Tongue (tissue), 1 donor: ENCODE measurements at regions not wholly inside any gene's neighbourhood (a gene's known extent, or its start where the extent isn't known, plus 50 kb on each side); places are given as distances from the start of the nearest gene placed in this dataset.
"Not testable (repeated sequence)": the region's sequence is repeated elsewhere in the genome, so short reads cannot be mapped to it uniquely, and the experiment has no call there.

Experiments used
- DNase-seq: peaks from one replicate; pipeline ENCODE4 v3.0.0-alpha.2; 2015

DNA sequence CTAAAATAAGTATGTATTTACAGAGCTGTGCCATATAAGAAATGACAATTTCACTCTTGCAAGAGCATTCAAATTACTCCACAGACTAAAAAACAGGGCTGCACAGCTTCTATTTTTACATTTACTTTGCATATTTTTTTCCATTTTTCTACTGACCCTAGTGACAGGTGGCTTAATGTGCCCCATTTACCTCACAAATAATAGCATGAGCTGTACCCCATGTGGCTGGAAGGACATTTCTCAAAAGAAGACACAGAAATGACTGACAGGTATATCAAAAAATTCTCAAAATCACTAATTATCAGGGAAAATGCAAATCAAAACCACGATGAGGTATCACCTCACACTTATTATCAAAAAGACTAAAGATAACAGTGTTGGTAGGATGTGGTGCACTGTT lies 1128.6 kb downstream of the SLC16A7 start:
- DNase-seq = no peak

DNA sequence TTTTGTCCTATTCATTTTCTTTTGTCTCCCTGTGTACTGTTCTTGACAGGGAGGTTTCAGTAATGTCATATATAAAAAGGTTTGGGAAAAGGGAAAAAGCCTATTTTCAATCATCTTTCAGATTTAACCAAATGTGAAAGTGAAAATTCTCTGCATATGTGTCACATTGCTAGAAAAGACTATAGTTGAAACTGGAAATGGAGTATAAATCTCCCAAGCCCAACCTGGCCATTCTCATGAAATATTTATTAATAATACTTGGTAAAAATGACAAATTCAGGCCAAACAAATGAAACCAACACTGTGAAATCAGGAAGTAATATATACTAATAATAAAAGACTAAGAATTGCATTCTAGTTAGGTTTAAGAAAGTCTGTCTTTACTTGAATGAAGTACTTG lies 1129.2 kb downstream of the SLC16A7 start:
- no peak for DNase-seq

DNA sequence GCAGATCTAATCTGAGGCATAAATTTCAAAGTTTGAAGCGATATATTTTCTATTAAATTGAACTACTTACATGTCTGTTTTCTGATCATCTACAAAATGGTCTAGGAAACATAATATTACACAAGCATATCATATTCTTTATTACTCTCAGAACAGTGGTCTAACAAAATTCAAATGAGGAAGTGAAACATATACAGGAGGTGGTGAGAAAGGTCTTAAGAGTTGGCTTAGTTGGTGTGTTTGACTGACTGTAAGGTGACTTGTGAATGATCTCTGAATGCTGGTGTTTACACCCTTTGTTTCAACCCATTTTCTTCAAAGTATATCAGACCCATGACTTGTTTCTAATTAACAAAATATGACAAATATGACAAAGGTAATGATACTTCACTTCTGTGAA lies 1156.8 kb downstream of the SLC16A7 start:
- DNase-seq = no peak

DNA sequence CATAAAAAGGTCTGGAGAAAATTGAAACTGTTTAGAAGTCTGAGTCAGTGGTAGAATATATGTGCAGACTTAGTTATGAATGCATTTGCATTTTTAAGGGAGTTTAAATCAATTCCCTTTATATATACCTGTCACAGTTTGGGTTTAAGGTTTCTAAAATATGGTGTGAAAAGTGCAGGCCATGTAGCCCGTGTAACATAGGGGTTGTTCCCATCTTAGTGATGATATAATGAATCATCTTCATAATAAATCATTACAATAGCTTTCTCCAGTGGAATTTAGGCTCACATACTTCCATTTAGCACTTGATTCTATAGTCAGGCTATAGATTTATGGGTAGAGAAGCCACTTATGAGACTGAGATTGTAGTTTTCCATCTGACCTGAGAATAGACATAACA lies 1162.4 kb downstream of the SLC16A7 start:
- no peak for DNase-seq

DNA sequence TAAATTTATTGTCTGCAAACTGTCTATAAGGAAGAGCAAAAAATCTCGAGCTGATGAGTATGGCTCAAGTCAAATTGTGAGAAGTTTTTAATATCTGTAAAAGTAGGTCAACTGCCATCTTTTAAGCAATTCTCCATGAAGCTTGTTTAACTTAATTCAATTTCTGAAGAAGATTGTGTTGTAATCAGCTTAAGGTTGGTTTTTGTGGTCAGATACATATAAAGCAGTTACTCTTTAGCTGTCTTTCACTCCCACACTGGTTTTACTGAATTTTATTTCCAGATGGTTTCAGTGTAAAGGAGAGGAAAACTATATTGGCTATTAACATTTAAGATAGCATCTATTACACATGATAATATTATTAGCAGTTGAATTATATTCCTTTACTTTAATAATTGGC lies 1165.1 kb downstream of the SLC16A7 start:
- DNase-seq = no peak

DNA sequence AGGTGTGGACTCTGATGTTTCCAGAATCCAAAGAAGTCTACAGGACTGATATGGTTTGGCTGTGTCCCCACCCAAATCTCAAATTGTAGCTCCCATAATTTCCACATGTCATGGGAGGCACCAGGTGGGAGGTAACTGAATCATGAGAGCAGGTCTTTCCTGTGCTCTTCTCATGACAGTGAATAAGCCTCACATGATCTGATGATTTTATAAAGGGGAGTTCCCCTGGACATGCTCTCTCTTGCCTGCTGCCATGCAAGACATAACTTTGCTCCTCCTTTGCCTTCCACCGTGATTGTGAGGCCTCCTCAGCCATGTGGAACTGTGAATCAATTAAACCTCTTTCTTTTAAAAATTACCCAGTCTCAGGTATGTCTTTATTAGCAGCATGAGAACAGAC lies 1205.3 kb downstream of the SLC16A7 start:
- DNase-seq = not testable (repeated sequence)

DNA sequence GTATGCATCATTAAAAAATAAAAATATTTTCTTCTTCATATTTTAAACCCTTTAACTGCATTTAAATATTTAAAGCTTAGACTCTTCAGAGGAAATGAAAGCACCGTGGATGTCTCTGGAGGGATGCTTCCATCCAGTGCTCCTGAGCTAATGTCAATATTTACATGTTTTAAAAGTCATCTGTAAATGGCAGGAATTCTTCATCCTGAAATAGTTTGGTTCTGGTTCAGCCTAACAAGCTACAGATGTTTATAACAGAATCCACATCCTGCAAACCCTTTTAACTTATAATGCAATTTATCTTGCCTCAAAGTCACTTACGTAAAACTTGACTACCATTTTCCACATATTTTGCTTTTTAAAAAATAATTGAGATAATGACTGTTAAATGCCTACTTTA lies 1207.3 kb downstream of the SLC16A7 start:
- peak; percentile 3 for DNase-seq

DNA sequence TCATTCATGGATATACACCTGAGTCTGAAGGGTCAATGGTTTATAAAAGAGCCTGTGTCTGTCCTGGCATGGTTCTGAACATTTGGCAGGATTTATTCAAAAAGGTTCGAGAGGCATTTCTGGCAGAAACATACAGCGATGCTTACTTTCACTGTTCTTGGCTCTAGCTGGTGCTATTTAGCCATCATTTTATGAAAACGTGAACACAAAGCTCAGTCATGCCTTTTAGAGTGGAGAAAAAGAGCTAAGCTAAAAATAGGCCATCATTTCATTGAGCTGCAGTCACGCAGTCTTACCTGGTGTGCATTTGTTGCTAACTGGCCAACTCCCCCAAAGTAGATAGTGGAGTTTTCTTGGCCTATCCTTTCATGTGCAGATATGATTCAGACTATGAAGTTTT lies 1209.5 kb downstream of the SLC16A7 start:
- peak; percentile 30 for DNase-seq

DNA sequence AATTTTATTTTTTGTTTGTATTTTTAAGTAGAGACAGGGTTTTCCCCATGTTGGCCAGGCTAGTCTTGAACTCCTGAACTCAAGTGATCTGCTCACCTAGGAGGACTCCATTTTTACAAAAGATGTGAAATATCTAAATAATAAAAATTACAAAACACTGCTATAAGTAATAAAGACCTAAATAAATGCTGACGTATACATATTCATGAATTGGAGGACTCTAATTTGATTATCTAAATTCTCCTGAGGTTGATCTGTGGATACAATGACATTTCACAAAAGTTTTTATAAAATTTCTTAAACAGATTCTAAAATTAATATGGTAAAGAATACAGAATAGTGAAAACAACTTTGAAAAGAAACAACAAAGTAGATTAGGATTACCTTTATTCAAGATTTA lies 1224.0 kb downstream of the SLC16A7 start:
- no peak for DNase-seq

DNA sequence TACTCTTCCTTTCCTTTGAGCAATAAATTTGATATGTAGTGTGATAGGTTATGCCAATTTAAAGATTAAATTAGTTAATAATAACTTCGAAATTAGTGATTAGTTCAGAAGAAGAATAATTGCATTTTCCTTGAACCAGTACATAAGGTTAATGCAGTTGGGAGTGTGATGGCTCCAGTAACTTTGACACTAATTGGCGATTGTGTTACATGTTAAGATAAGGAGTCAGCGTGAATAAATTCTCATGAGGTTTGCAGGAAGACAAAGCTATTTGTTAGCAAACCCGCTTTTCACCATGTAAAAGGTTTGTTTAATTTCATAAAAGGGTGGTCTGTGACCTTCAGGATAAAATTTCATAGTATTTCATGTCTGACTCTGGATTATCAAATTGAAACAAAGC lies 1226.8 kb downstream of the SLC16A7 start:
- no peak for DNase-seq

DNA sequence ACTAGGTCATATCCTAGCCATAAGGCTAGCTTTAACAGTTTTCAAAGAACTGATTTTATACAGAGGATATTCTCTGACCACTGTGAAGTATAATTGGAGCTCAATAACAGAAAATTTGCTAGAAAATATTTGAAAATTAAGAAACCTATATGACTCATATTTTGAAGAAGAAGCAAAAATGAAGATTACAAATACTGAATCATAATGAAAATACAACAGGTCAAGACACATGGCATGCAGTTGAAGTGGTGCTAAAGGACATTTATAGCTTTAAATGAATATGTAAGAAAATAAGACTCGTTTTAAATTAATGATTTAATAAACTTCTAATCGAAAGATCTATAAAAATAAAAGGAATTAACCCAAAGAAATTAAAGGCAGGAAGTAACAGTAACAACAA lies 1234.6 kb downstream of the SLC16A7 start:
- no peak for DNase-seq

DNA sequence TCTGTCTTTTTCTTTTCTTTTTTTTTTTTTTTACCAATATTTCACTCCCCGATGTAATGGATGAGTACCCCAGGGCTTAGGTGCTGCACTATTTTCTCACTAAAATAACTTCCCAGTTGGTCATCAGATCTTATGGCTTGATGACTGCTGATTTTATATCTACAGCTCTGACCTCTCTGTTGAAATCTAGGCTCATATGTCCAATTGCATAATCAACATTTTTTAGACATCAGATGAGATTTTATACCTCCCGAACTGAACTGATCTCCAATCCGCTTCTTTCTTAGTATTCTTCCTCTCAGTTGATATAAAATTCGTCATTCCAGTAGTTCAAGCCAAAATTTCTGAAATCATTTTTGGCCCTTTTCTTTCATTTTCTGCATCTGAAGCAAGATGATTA lies 1236.5 kb downstream of the SLC16A7 start:
- DNase-seq = no peak

DNA sequence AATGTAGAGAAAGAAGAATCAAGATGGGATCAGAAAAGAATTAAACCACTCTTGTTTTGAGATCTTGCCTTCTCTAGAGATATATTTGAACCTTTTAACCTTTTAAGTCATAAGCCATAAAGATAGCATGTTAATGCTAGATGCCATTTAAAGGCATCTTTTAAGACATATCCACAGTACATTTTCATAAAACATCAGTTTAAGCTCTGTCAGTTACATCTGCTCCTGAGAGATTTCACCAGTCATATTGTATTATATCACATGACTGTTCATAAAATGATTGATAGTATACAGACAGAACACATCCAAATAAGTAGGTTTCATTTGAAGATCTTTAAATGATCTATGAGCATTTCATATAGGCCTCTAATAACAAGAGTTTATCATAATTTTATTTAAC lies 1238.5 kb downstream of the SLC16A7 start:
- DNase-seq = no peak

DNA sequence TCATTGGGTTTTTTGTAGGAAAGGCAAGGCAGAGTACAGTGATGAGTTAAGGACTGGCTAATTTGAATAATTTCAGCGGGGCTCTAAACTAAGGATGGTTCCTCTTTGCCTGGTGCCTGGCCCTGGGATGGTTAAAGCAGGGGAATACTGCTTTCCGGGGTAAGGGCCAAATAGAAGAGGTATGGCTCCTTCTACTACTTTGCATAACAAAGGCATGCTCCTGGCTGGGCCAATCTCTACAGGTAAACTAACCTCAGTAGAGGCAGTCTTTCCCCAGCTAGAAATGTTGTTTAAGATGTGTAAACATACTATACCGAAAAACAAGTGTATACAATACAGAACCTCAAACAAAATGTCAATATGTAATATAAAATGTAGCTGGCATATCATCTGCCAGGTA lies 1239.0 kb downstream of the SLC16A7 start:
- DNase-seq = no peak

DNA sequence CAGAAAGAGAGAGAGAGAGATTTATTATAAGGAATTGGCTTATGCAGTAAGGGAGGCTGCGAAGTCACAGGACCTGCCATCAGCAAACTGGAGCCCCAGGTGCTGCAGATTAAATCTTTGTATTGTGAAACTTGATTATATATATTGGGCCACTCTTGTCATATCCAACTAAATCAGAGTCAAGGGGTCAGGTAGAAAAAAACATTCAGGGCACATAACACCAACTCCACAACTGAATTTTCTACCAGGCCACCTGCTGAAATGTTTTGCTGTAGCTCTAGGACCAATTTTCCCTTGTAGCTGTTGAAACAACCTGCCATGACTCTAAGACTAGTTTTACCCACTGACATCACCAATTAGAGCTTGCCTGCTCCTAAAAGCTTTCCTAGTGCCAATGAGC lies 1240.8 kb downstream of the SLC16A7 start:
- DNase-seq = no peak

DNA sequence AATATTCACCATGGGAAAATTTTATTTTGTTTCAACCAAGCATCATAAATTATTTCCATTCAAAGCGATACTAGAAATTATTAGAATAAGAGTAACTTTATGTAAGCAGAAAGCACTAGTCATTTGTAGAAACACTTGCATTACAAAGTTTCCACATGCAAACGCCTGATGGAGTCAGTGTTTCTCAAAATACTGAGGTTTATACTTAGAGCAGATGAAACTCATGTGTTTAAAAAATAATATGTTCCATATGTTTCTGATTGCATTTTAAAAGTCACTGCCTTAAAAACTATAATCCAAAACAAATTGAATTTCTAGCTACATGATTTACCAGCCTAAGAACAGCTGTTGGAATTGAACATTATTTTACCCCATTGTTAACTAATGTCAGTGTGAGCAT lies 1246.4 kb downstream of the SLC16A7 start:
- DNase-seq = peak; percentile 31

DNA sequence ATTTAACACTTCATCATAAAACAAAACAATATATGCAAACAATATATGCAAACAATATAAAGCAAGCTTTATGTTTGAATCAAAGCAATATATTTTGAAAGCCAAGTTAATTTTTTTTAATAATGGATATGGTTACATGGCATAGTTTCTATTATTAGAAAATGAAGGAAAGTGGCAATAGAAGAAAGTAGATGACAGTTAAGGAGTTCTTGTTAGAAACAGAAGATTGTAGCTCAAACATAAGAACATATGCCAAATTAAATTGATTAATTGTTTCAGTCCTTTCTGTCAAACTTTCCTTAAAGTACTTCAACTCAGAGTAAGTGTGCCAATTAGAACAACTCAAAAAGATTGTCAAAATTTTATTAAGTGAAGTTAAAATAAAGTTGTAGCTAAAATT lies 1248.3 kb downstream of the SLC16A7 start:
- DNase-seq = no peak

DNA sequence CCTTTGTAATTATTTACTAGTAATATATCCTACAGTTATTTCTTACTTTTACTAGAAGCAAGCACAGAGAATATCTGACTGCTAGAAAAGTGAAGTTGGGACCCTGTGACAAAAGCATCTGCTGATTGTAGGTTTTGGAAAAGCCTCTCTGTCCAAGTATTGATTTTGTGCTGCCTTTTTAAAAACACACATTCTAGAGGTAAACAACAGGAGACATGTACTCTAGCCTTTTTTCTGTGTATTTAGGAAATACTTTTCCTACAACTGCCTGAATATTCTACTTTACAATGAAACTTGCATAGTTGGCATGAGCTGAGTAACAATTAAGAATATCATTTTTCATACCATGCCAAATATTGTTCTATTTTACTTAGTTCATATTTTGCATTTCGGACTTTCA lies 1249.0 kb downstream of the SLC16A7 start:
- no peak for DNase-seq

DNA sequence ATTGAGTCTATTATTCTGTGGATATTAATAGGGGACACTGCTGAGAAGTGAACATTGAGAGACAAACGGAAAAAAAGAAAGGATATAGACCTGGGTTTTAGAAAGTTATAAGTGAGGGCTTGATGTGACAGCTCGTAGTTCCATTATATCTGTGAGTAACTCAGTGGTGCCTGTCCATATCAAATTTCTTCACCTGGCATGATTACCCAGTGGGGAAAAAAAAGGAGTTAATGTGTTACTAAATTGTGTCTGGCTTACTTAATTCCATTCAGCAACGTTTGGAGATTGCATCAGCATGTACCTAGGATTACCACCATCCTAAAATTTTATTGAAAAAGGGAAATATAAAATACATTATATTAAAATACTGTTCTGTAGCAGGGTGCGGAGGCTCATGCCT lies 1249.9 kb downstream of the SLC16A7 start:
- DNase-seq = no peak

DNA sequence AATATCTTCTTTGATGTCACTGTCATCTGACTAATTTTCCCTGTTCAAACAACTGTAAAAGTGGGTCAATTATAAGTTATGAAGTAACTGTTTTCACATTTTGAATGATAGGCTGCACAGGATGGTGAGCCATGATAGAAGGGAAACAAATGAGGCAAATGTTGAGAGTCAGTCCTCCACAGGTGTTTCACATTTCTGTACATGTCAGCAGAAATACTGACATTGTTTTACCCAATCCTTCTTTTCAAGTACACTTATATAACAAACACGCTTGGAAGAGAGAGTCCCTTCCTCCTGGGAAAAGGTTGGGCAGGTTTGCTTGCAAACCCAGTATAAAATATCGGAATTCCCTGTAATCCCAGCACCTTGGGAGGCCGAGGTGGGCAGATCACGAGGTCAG lies 1251.5 kb downstream of the SLC16A7 start:
- no peak for DNase-seq

DNA sequence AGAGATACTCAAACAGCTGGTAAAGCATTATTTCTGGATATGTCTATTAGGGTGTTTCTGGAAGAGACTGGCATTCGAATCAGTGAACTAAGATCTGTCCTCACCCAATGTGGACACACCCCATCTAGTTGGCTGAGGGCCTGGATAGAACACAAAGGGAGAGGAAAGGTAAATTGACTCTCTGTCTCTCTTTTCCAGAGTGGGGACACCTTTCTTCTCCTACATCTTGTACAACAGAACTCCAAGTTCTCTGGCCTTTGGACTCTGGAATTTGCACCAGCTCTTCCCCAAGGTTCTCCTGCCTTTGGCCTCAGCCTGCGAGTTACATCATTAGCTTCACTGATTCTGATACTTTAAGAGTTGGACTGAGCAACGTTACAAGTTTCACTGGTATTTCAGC lies 1253.9 kb downstream of the SLC16A7 start:
- no peak for DNase-seq

DNA sequence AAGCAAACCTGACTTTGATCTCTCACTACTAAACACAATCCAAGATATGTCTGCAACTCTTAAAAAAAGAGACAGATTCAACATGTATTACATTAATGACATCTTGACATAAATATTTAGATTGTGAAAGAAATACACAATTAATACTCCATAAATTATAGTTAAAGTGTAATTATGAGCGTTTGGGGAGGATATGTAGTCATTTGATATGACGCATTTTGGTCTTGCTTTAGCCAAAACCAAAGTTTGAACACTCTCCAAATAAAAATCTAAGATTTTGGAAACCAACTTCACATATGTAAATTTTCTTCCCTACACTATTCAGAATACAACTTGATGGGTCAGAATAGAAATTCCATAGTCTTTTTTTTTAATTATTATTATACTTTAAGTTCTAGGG lies 1257.6 kb downstream of the SLC16A7 start:
- no peak for DNase-seq

DNA sequence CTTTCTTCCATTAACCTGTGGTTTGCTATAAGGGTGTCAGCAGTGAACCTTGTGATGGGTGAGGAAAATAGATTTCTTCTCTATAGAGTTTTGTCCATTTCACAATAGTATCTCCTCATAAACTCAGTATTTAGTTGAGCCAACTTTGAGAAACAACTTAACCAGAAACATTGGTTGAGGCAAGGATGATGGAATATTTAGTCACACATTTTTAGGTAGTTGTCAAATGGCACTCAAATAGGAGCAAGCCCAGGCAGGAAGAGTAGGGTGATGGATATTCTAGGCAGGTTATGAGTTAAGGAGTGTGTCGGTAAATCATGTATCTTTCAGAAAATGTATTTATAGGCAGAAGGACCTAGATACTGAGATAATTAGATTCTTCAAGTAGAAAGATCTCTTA lies 1267.6 kb downstream of the SLC16A7 start:
- no peak for DNase-seq

DNA sequence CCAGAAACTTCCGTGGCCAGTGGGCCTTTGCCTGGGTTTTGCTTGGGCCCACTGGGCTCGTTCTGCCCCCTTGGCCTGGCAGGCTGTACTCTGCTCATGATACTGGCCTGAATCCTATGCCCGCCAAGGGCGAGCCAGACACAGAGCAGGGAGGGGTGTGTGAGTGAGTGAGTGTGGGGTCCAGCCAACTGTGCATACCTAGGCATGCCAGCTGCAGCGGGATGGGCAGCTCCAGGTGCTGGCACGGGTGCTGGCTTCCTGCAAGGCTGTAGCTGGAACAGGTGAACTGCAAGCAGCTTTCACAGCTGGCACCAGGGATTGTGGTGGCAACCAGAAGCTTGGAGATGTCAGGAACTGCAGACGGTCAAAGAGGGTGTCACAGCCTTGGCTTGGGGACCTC lies 1276.4 kb downstream of the SLC16A7 start:
- DNase-seq = peak; percentile 29

DNA sequence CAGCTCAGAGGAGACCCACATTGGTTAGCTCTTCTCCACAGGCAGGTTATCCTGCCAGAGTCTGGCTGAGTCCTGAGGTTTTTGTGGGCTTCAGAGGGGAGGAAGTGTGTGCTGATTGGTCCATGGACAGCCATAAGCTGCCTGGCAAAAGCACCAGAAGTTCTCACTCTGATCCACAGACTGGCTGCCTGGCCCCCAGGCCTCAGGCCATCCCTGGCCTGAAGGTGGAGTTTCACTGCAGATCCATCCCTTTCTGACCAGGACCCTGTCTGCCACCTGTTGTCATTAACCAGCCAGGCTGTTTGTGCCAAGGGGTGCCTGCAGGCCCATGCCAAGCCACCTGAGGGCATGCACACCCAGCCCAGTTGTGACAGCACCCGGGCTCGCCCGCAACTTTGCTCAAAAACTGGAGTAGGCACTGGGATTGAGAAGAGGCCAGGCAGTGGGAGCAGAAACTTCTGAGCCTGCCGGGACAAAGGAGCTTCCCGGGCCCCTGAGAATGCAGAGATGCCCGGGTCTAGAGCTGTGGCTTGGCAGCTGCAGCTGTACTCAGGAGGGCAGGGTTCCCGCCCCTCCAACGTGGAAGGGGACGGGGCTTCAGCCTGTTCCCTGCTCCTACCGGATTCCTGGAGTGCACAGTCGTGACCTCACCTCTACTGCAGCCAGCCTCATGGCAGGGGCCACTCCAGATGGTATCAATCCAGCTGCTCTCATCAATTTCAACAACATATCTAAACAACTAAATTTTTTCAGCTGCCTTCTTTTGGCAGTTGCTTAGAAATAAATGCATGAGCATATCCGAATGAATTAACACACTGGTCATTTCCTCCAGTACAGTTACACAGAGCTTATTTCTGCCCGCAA lies 1277.3 kb downstream of the SLC16A7 start:
- DNase-seq = peak; percentile 57
